GM10248 (cell line): ENCODE measurements at regions not wholly inside any gene's neighbourhood (a gene's known extent, or its start where the extent isn't known, plus 50 kb on each side); places are given as distances from the start of the nearest gene placed in this dataset.
"Not testable (repeated sequence)": the region's sequence is repeated elsewhere in the genome, so short reads cannot be mapped to it uniquely, and the experiment has no call there.

Experiments
- CTCF ChIA-PET: fragments of 300-600 bp; sonication (Branson Sonifier 250); formaldehyde crosslinking; extraction: SDS; loops from one replicate; lab custom pipeline; 2021; ENCODE audit warnings: antibody characterized with exemption; lab: Yijun Ruan, JAX
- POLR2A ChIA-PET: fragments of 350-650 bp; sonication (Branson Sonifier 250); formaldehyde crosslinking; extraction: SDS; loops from one replicate; lab custom pipeline; 2020; ENCODE audit warnings: antibody characterized with exemption; lab: Yijun Ruan, JAX
- DNase-seq: peaks from one replicate; pipeline ENCODE4 v3.0.0; 2012; ENCODE audit errors: extremely low spot score
- TF ChIP-seq, protein P1 (sequence below): IDR thresholded peaks from 2 replicates; pipeline ENCODE4 v1.5.1; 2012; ENCODE audit warnings: mild to moderate bottlenecking, low read depth; ENCODE audit errors: extremely low read depth, missing control alignments, control extremely low read depth

DNA sequence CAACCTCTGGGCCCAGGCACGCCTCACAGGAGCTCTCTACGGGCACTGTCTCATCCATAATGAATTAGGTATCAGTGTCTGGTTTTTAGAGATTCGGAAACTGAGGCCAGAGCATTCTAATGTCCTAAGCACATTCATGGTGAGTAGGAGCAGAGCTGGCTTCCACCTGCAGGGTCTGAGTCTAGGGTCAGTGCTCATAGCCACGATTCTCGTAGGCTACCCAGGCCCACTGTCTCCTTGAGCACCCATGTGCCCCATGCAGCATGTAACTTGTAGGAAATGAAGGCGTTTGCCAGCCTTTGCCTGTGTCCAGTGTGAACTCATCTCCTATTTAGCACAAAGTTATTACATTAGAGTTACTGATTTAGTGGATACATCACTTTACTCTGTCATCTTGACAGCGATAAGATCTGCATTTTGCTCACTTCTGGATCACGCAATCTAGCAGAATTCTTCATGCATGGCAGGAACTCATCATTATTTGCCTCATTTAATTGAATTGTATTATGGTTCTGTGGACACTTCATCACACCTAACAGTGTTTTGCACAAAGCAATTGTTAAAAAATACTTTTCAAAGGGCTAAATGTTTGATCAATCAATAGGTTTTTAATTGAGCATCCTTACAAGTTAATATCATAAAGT is 205.3 kb upstream of the SULF2 start:
- DNase-seq = no peak
- POLR2A ChIA-PET = no interaction called here
- TF ChIP-seq, protein P1, sequence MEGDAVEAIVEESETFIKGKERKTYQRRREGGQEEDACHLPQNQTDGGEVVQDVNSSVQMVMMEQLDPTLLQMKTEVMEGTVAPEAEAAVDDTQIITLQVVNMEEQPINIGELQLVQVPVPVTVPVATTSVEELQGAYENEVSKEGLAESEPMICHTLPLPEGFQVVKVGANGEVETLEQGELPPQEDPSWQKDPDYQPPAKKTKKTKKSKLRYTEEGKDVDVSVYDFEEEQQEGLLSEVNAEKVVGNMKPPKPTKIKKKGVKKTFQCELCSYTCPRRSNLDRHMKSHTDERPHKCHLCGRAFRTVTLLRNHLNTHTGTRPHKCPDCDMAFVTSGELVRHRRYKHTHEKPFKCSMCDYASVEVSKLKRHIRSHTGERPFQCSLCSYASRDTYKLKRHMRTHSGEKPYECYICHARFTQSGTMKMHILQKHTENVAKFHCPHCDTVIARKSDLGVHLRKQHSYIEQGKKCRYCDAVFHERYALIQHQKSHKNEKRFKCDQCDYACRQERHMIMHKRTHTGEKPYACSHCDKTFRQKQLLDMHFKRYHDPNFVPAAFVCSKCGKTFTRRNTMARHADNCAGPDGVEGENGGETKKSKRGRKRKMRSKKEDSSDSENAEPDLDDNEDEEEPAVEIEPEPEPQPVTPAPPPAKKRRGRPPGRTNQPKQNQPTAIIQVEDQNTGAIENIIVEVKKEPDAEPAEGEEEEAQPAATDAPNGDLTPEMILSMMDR = no peak
- CTCF ChIA-PET = no interaction called here

DNA sequence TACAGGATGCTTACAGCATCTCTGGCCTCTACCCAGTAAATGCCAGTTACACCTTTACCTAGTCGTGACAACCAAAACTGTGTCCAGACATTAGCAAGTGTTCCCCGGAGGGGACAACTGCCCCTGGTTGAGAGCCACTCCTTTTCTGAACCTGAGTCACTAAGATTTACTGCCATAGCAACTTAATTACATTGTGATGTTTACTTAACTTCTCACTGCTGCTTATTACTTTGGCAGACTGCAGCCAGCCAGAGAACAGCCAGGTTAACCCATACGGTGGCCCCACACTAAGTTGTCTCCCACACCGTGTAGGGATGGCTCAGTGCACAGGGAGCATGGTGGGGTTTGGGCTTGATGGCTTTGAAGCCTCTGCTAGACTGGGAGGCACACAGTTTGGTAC is 204.7 kb upstream of the SULF2 start:
- no peak for DNase-seq
- TF ChIP-seq, protein P1 = no peak
- POLR2A ChIA-PET = no interaction called here
- CTCF ChIA-PET = no interaction called here

DNA sequence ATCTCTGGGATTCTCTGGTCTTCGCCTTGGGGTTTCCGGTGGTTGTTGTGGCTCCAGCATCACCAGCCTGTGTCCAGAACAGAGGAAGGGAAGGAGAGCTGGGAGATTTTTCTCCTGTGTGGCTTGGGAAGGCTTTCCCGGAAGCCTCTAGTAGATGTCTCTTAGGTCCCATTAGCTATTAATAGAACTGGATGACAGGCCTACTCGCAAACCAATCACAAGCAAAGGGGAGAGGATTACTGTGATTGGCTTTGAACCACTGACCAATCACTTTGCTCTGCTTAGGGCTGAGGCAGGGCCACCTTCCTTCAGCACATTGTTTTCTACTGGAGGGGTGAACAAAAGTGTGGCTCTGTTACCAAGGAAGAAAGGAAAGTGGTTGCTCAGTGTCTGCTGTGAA is 203.4 kb upstream of the SULF2 start:
- POLR2A ChIA-PET = no interaction called here
- CTCF ChIA-PET = no interaction called here
- TF ChIP-seq, protein P1 = no peak
- DNase-seq = no peak

DNA sequence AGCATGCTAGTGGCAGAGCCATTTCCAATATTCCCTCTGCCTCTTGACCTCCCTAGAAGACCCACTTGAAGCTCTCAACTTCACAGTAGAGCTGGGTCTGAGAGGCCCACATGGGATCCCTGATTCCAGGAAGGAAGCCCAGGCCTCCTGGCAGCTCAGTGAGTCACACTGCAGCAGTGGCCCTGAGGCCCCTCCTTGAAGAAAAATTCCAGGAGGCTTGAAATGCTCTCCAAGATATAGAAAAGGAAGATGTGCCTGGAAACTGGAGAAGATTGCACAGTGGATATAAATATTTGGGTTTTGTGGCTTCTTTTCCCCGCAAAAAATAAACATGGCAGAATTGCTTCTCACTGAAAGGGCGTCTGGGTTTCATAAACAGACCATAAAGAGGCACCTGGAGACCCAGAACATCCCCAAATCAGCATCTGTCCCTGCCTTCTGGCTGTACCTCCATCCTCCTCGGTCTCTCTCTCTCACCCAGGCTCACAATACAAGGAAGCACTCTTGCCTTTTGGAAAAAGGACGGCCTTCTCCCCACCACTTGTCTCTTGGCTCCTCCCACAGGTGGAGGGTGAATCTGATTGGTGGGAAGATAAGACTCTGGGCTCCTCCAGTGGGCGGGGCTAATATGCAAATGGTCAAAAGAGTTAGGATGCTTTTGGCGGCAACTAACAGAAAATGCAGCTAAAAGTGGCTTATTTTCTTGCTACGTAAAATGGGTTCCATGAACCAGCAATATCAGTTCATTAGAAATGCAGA is 200.0 kb upstream of the SULF2 start:
- DNase-seq = no peak
- TF ChIP-seq, protein P1 = no peak
- ChIA-PET POLR2A (no interaction called here), CTCF (interaction anchor here (1.3 to 2.2 kb wide), 3 partner anchors 11 to 635 kb away, joined by 3 to 12 read pairs (median 4); no protein-coding TSS in a partner anchor)

DNA sequence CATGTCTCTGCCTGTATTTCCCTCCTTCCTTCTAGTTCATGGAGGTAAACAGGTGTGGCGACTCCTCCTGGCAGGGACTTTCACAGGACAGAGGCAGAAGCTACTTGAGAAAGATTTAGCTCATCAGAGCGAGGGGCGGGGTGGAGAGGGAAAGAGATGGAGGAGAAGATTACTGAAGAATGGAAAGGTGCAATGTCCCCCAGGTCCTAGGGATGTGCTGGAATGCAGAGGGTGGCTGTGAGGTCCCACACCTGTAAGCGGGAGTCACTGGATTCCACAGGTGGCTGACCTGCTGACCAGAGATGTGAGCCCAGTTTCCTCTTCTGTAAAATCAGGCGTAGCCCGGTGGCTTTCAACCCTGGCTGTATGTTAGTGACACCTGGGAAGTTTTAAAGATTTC is 199.2 kb upstream of the SULF2 start:
- TF ChIP-seq, protein P1 = no peak
- CTCF ChIA-PET = interaction anchor here (1.3 to 1.6 kb wide), 2 partner anchors 12 to 636 kb away, joined by 3 to 4 read pairs; no protein-coding TSS in a partner anchor
- no peak for DNase-seq
- POLR2A ChIA-PET = no interaction called here

DNA sequence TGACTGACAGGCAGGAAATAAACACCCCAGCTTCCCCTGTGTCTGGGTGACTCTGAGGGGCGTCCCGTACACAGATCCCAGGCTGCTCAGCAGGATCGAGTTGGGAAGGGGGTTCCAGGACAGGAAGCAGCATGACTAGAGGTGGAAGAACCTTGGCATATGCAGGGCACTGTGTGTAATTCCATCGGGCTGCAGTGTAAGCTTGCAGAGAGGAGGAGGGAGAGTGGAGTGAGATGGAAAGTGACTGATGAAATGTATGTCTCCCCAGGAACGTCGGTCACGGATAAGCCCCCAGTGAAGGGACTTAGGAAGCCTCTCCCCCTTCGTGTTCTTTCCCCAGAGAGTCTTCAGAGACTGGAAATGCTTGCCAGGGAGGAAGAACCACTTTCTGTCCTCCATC is 198.4 kb upstream of the SULF2 start:
- DNase-seq, POLR2A ChIA-PET, CTCF ChIA-PET: not testable (repeated sequence)
